ENCODE measurements at regions not wholly inside any gene's neighbourhood (a gene's known extent, or its start where the extent isn't known, plus 50 kb on each side); places are given as distances from the start of the nearest gene placed in this dataset.

DNA sequence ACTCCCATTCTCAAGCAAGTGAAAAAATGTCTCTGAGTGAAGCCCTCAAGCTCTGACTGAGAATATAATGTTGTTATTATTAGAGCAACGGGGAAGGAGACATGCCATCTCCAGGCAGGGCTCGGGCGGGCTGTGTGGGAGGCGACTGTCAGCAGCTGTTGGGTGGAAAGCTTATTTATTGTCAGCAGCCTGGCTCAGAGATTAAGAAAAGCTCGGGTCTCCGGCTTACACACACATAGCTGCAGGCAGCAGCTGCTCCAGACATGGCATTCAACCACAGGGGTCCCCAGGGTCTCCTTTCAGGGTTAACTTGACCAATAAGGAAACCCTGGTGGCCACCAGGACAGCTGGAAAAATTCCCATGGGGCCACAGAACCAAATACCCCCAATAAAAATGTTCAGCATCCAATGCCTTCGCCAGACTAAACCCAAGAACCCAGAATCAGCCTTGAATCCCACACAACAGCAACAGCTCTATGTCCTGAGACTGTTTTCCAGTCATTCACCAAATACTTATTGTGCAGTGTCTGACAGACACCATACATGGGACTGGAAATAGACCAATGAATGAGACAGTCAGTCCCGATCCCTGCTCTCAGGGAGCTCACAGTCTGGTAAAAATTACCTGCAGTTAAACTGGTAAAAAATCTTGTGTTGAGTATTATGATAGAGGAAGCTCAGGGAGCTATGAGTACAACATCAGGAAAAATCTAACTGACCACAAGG is 70.5 kb upstream of the RTN4 start:
- peak overlapping the region in 1 of 2 experiments; percentile 23; a peak in 1 of 4 replicates for H3K27ac ChIP-seq (ENCODE audit: low read depth in 2 of 2, low read length in 1 of 2)
- H3K9me2 ChIP-seq: no peaks in the 10 kb centered on the region
- H3K27me3 ChIP-seq (ENCODE audit: insufficient read depth): no peaks in the 10 kb centered on the region
- ChIA-PET POLR2A (no interaction called here), CTCF (interaction anchor here (1.7 to 3.0 kb wide), 2 partner anchors 48 to 72 kb away, joined by 5 to 12 read pairs; no protein-coding TSS in a partner anchor)
- peaks cover 22 to 36% of the 10 kb centered on the region in 2 experiments; a peak in 3 of 4 replicates for H3K4me1 ChIP-seq (ENCODE audit: control insufficient read depth in 1 of 2, insufficient read depth in 2 of 2, low read depth in 1 of 2, low read length in 1 of 2)
- H3K9ac ChIP-seq: no peak overlapping the region
- H3K36me3 ChIP-seq (replicated peaks in 1 of 2; ENCODE audit: control insufficient read depth in 1 of 2, insufficient read depth in 2 of 2, low read length in 1 of 2): no peaks in the 10 kb centered on the region
- H3F3A ChIP-seq (replicated peaks; ENCODE audit: insufficient read depth): peaks cover 10% of the 10 kb centered on the region
- H3K4me3 ChIP-seq (ENCODE audit: low read depth in 2 of 2, low read length in 1 of 2): no peak overlapping the region; a peak in 1 of 4 replicates
- H2AFZ ChIP-seq (ENCODE audit: low read depth): no peak overlapping the region; the same call in 1 of the 2 replicates
- no peak for DNase-seq
- no peak overlapping the region for H3K4me2 ChIP-seq
- WGBS (ENCODE audit: low lambda C conversion rate): 65% methylated on average over 8 of the region's 8 CpGs
- H3K9me3 ChIP-seq: no peaks in the 10 kb centered on the region
- TF ChIP-seq MXI1 (IDR thresholded peaks at IDR 0.05; ENCODE audit: low read depth, low read length): peak; percentile 33; the same call in 1 of the 2 replicates
- no peak for TF ChIP-seq GABPA (IDR thresholded peaks at IDR 0.05; ENCODE audit: low read depth)
- TF ChIP-seq, protein P1, sequence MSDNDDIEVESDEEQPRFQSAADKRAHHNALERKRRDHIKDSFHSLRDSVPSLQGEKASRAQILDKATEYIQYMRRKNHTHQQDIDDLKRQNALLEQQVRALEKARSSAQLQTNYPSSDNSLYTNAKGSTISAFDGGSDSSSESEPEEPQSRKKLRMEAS (IDR thresholded peaks at IDR 0.05; ENCODE audit: low read depth): no peak
- H3K79me2 ChIP-seq (ENCODE audit: insufficient read depth): no peaks in the 10 kb centered on the region
- H4K20me1 ChIP-seq (ENCODE audit: insufficient read depth): no peaks in the 10 kb centered on the region

DNA sequence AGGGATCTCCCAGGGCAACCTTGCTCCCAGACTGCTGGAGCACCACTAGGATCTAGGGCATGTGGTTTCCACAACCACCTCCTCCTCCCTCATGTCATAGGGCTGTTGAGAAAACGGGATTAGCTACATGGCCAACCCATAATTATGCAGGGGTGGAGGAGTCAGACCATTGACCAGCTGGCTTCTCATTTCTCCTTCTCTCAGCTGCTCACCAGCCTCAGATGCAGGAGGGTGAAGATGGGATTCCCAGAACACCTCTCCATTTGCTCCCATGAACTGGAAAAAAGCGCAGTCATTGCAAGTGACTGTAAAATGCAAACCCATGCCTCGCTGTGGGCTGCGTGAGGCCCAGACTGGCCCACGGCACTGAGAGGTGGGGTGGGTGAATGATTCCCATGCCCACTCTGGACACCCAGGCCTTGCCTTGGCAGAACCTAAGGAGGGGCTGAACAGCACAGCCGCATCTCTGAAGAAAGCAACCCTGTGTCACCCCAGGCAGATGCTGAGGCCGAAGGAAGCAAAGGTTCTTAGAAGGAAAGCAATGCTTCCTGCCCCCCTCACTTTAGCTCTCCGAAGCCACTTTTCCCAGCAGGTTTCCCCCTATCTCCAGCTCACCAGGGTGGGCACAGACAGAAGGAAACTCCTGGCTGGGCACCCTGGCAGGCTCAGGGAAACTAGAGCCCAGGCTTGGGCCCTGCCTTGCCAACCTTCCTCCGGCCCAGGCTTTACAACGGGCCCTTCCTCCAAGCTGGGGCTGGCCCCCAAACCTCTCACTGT is 69.6 kb upstream of the RTN4 start:
- 94% methylated on average over 10 of the region's 10 CpGs for WGBS (ENCODE audit: low lambda C conversion rate)
- H3F3A ChIP-seq (replicated peaks; ENCODE audit: insufficient read depth): peaks cover 10% of the 10 kb centered on the region
- H3K9me3 ChIP-seq: no peaks in the 10 kb centered on the region
- no peak overlapping the region; the same call in 1 of the 2 replicates for H2AFZ ChIP-seq (ENCODE audit: low read depth)
- ChIA-PET POLR2A (no interaction called here), CTCF (interaction anchor here (0.6 to 3.0 kb wide), 5 partner anchors 26 to 142 kb away, joined by 3 to 12 read pairs (median 3); no protein-coding TSS in a partner anchor)
- no peaks in the 10 kb centered on the region for H4K20me1 ChIP-seq (ENCODE audit: insufficient read depth)
- H3K4me2 ChIP-seq: no peak overlapping the region
- DNase-seq: no peak
- no peaks in the 10 kb centered on the region for H3K36me3 ChIP-seq (replicated peaks in 1 of 2; ENCODE audit: control insufficient read depth in 1 of 2, insufficient read depth in 2 of 2, low read length in 1 of 2)
- H3K4me3 ChIP-seq (ENCODE audit: low read depth in 2 of 2, low read length in 1 of 2): no peak overlapping the region
- no peak overlapping the region for H3K9ac ChIP-seq
- no peaks in the 10 kb centered on the region for H3K9me2 ChIP-seq
- no peak for TF ChIP-seq RXRA (IDR thresholded peaks at IDR 0.05; ENCODE audit: borderline replicate concordance, low read depth)
- TF ChIP-seq, protein P2, sequence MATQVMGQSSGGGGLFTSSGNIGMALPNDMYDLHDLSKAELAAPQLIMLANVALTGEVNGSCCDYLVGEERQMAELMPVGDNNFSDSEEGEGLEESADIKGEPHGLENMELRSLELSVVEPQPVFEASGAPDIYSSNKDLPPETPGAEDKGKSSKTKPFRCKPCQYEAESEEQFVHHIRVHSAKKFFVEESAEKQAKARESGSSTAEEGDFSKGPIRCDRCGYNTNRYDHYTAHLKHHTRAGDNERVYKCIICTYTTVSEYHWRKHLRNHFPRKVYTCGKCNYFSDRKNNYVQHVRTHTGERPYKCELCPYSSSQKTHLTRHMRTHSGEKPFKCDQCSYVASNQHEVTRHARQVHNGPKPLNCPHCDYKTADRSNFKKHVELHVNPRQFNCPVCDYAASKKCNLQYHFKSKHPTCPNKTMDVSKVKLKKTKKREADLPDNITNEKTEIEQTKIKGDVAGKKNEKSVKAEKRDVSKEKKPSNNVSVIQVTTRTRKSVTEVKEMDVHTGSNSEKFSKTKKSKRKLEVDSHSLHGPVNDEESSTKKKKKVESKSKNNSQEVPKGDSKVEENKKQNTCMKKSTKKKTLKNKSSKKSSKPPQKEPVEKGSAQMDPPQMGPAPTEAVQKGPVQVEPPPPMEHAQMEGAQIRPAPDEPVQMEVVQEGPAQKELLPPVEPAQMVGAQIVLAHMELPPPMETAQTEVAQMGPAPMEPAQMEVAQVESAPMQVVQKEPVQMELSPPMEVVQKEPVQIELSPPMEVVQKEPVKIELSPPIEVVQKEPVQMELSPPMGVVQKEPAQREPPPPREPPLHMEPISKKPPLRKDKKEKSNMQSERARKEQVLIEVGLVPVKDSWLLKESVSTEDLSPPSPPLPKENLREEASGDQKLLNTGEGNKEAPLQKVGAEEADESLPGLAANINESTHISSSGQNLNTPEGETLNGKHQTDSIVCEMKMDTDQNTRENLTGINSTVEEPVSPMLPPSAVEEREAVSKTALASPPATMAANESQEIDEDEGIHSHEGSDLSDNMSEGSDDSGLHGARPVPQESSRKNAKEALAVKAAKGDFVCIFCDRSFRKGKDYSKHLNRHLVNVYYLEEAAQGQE (IDR thresholded peaks at IDR 0.05; ENCODE audit: low read depth, low read length): no peak
- H3K79me2 ChIP-seq (ENCODE audit: insufficient read depth): no peaks in the 10 kb centered on the region
- H3K27me3 ChIP-seq (ENCODE audit: insufficient read depth): no peaks in the 10 kb centered on the region
- H3K27ac ChIP-seq (ENCODE audit: low read depth in 2 of 2, low read length in 1 of 2): no peak overlapping the region
- peaks cover 31 to 36% of the 10 kb centered on the region in 2 experiments for H3K4me1 ChIP-seq (ENCODE audit: control insufficient read depth in 1 of 2, insufficient read depth in 2 of 2, low read depth in 1 of 2, low read length in 1 of 2)

All from SK-N-SH (cell line).